ENCODE measurements at regions not wholly inside any gene's neighbourhood (a gene's known extent, or its start where the extent isn't known, plus 50 kb on each side); places are given as distances from the start of the nearest gene placed in this dataset.

DNA sequence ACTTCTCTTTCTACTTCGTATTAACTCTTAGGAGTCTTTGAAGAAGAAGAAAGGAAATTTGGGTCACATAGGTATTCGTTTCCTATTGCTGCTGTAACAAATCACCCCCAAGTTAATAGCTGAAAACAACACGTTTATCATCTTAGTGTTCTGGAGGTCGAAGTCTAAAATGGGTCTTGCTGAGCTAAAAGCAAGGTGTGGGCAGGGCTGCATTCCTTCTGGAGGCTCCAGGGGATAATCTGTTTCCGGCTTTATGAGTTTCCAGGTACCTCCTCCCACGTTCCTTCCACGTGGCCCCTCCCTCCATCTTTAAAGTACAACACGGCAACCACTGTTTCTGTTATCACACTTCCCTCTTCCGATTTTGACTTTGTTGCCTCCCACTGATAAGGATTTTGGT is 233.5 kb upstream of the RBBP8 start:
- TF ChIP-seq, protein P1, sequence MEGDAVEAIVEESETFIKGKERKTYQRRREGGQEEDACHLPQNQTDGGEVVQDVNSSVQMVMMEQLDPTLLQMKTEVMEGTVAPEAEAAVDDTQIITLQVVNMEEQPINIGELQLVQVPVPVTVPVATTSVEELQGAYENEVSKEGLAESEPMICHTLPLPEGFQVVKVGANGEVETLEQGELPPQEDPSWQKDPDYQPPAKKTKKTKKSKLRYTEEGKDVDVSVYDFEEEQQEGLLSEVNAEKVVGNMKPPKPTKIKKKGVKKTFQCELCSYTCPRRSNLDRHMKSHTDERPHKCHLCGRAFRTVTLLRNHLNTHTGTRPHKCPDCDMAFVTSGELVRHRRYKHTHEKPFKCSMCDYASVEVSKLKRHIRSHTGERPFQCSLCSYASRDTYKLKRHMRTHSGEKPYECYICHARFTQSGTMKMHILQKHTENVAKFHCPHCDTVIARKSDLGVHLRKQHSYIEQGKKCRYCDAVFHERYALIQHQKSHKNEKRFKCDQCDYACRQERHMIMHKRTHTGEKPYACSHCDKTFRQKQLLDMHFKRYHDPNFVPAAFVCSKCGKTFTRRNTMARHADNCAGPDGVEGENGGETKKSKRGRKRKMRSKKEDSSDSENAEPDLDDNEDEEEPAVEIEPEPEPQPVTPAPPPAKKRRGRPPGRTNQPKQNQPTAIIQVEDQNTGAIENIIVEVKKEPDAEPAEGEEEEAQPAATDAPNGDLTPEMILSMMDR (IDR thresholded peaks at IDR 0.05): no peak
- TF ChIP-seq POLR2AphosphoS5 (IDR thresholded peaks at IDR 0.05): no peak
- TF ChIP-seq EP300 (IDR thresholded peaks at IDR 0.05): no peak
- no peak for TF ChIP-seq POLR2A (IDR thresholded peaks at IDR 0.05; ENCODE audit: low read depth)
